ENCODE measurements at regions not wholly inside any gene's neighbourhood (a gene's known extent, or its start where the extent isn't known, plus 50 kb on each side); places are given as distances from the start of the nearest gene placed in this dataset.

- Mint-ChIP-seq H3K27me3 (ENCODE audit: insufficient read depth) (no peaks in the 10 kb centered on the region), H3K9me3 (peaks cover 68% of the 10 kb centered on the region), H3K36me3 (ENCODE audit: low read depth) (no peaks in the 10 kb centered on the region), H3K27ac (no peak overlapping the region), H3K4me1 (ENCODE audit: low read depth) (no peaks in the 10 kb centered on the region), H3K4me3 (no peak overlapping the region)
- no peak for TF ChIP-seq CTCF (IDR thresholded peaks at IDR 0.05)
- DNase-seq: no peak
These were observed 97.2 kb upstream of the ELMO1 start for GRCh38 chr7:37545619-37546534.

DNA sequence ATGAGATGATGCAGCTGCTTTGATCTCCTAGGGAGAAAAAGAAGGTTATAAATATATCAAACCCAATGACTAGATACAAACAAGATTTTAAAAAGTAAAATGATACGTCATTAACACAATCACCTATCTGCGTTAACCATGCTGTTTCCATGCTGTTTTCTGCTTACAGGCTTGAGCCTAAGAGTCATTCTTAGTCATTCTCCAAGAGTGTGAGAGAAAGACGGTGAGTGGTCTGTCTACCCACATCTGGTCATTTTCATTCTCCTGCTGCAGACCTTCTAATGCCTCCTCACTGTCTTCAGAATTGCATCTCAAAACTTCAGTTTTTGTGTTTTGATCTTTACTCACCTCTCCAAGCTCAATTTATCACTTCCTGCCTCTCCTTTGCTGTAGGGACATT is 98.0 kb upstream of the ELMO1 start:
- Mint-ChIP-seq H3K4me1 (ENCODE audit: low read depth) (no peaks in the 10 kb centered on the region), H3K4me3 (no peak overlapping the region), H3K36me3 (ENCODE audit: low read depth) (no peaks in the 10 kb centered on the region), H3K9me3 (peaks cover 71% of the 10 kb centered on the region), H3K27ac (no peak overlapping the region), H3K27me3 (ENCODE audit: insufficient read depth) (no peaks in the 10 kb centered on the region)
- TF ChIP-seq CTCF (IDR thresholded peaks at IDR 0.05): no peak
- no peak for DNase-seq

- no peak overlapping the region for H3K27ac Mint-ChIP-seq
These were observed 100.6 kb upstream of the ELMO1 start for GRCh38 chr7:37549076-37549931.

GRCh38 chr7:37550426-37550825 is 101.8 kb upstream of the ELMO1 start:
- TF ChIP-seq CTCF (IDR thresholded peaks at IDR 0.05): no peak
- Mint-ChIP-seq H3K27ac (no peak overlapping the region), H3K4me1 (ENCODE audit: low read depth) (no peaks in the 10 kb centered on the region), H3K9me3 (peaks cover 76% of the 10 kb centered on the region), H3K4me3 (no peak overlapping the region), H3K36me3 (ENCODE audit: low read depth) (no peaks in the 10 kb centered on the region), H3K27me3 (ENCODE audit: insufficient read depth) (no peaks in the 10 kb centered on the region)
- DNase-seq: no peak

More at GRCh38 chr7:37549076-37549931, 100.6 kb upstream of the ELMO1 start:
- no peak for DNase-seq
- no peaks in the 10 kb centered on the region for H3K4me1 Mint-ChIP-seq (ENCODE audit: low read depth)
- no peak overlapping the region for H3K4me3 Mint-ChIP-seq
- H3K9me3 Mint-ChIP-seq: peaks cover 76% of the 10 kb centered on the region
- H3K36me3 Mint-ChIP-seq (ENCODE audit: low read depth): no peaks in the 10 kb centered on the region
- no peak for TF ChIP-seq CTCF (IDR thresholded peaks at IDR 0.05)
- H3K27me3 Mint-ChIP-seq (ENCODE audit: insufficient read depth): no peaks in the 10 kb centered on the region

DNA sequence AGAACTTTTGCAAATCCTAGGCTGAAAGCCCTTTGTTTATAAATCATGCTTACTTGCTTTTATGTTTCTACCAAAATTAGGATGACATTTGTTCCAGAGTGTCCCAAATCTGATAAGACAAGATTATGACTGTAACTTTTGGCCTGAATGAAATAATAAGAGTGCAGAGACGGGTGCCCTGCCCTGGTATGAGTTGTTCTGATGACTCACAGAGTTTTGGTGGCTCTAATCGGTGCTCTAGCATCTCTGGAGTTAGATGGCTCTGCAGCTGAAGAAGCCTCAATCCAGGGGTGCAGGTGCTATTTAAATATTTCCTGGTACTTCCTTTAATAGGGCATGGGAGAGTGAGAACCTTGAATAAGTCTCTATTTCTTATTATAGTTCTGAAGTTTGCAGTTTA is 102.2 kb upstream of the ELMO1 start:
- no peak overlapping the region for H3K27ac Mint-ChIP-seq
- H3K4me3 Mint-ChIP-seq: no peak overlapping the region
- H3K36me3 Mint-ChIP-seq (ENCODE audit: low read depth): no peaks in the 10 kb centered on the region
- H3K4me1 Mint-ChIP-seq (ENCODE audit: low read depth): no peaks in the 10 kb centered on the region
- no peak for DNase-seq
- H3K27me3 Mint-ChIP-seq (ENCODE audit: insufficient read depth): no peaks in the 10 kb centered on the region
- TF ChIP-seq CTCF (IDR thresholded peaks at IDR 0.05): no peak
- H3K9me3 Mint-ChIP-seq: peaks cover 71% of the 10 kb centered on the region

All from HFFc6 (cell line).